Endothelial cell (in vitro differentiated cells): ENCODE measurements at regions not wholly inside any gene's neighbourhood (a gene's known extent, or its start where the extent isn't known, plus 50 kb on each side); places are given as distances from the start of the nearest gene placed in this dataset.

Source experiments
- DNase-seq: peaks from one replicate; pipeline ENCODE4 v3.0.0; 2021; ENCODE audit warnings: low spot score
- H3K27ac Mint-ChIP-seq: one replicate; pipeline ENCODE4 v1.8.0; 2021; ENCODE audit warnings: mixed read lengths, inconsistent platforms; ENCODE audit not compliant: unreplicated experiment
- H3K27me3 Mint-ChIP-seq: one replicate; pipeline ENCODE4 v1.8.0; 2021; ENCODE audit warnings: mild to moderate bottlenecking, moderate library complexity, mixed read lengths, inconsistent platforms; ENCODE audit not compliant: unreplicated experiment
- H3K36me3 Mint-ChIP-seq: one replicate; pipeline ENCODE4 v1.8.0; 2021; ENCODE audit warnings: mild to moderate bottlenecking, low read depth, mixed read lengths, inconsistent platforms; ENCODE audit not compliant: unreplicated experiment
- H3K4me1 Mint-ChIP-seq: one replicate; pipeline ENCODE4 v1.8.0; 2021; ENCODE audit warnings: mild to moderate bottlenecking, mixed read lengths, inconsistent platforms; ENCODE audit not compliant: unreplicated experiment
- H3K4me3 Mint-ChIP-seq: one replicate; pipeline ENCODE4 v1.8.0; 2021; ENCODE audit warnings: mild to moderate bottlenecking, mixed read lengths, inconsistent platforms; ENCODE audit not compliant: unreplicated experiment
- H3K9me3 Mint-ChIP-seq: one replicate; pipeline ENCODE4 v1.8.0; 2021; ENCODE audit warnings: mixed read lengths, inconsistent platforms; ENCODE audit not compliant: unreplicated experiment
- CTCF ChIP-seq: fragments of 200-600 bp; sonication (generic); IDR thresholded peaks from one replicate; pipeline ENCODE4 v1.5.0; 2021; ENCODE audit warnings: antibody characterized with exemption; ENCODE audit not compliant: unreplicated experiment

- DNase-seq = no peak
- no peak overlapping the region for H3K4me3 Mint-ChIP-seq
These were observed 595.7 kb upstream of the EPHA5 start for GRCh38 chr4:66266035-66266434.

GRCh38 chr4:66252291-66252690 is 582.0 kb upstream of the EPHA5 start:
- Mint-ChIP-seq H3K27ac (no peak overlapping the region), H3K4me1 (no peaks in the 10 kb centered on the region), H3K27me3 (no peaks in the 10 kb centered on the region), H3K4me3 (no peak overlapping the region), H3K36me3 (no peaks in the 10 kb centered on the region), H3K9me3 (no peaks in the 10 kb centered on the region)
- TF ChIP-seq CTCF = no peak
- DNase-seq = no peak

More at GRCh38 chr4:66266035-66266434, 595.7 kb upstream of the EPHA5 start:
- H3K27ac Mint-ChIP-seq = no peak overlapping the region
- H3K9me3 Mint-ChIP-seq = no peaks in the 10 kb centered on the region
- H3K27me3 Mint-ChIP-seq = no peaks in the 10 kb centered on the region
- no peak for TF ChIP-seq CTCF
- no peaks in the 10 kb centered on the region for H3K4me1 Mint-ChIP-seq
- no peaks in the 10 kb centered on the region for H3K36me3 Mint-ChIP-seq

- Mint-ChIP-seq H3K4me3 (no peak overlapping the region), H3K9me3 (no peaks in the 10 kb centered on the region), H3K4me1 (no peaks in the 10 kb centered on the region), H3K27ac (no peak overlapping the region), H3K27me3 (no peaks in the 10 kb centered on the region), H3K36me3 (no peaks in the 10 kb centered on the region)
- TF ChIP-seq CTCF = no peak
- no peak for DNase-seq
These were observed 576.4 kb upstream of the EPHA5 start for GRCh38 chr4:66246643-66247042.

- DNase-seq = no peak
- no peak for TF ChIP-seq CTCF
- H3K27ac Mint-ChIP-seq = no peak overlapping the region
- no peaks in the 10 kb centered on the region for H3K4me1 Mint-ChIP-seq
- no peaks in the 10 kb centered on the region for H3K36me3 Mint-ChIP-seq
- no peaks in the 10 kb centered on the region for H3K27me3 Mint-ChIP-seq
- no peak overlapping the region for H3K4me3 Mint-ChIP-seq
- no peaks in the 10 kb centered on the region for H3K9me3 Mint-ChIP-seq
These were observed 565.6 kb upstream of the EPHA5 start for GRCh38 chr4:66235876-66236275.

GRCh38 chr4:66229885-66230284 is 559.6 kb upstream of the EPHA5 start:
- H3K9me3 Mint-ChIP-seq = no peaks in the 10 kb centered on the region
- no peaks in the 10 kb centered on the region for H3K27me3 Mint-ChIP-seq
- H3K27ac Mint-ChIP-seq = no peak overlapping the region
- no peak for DNase-seq
- H3K4me1 Mint-ChIP-seq = no peaks in the 10 kb centered on the region
- TF ChIP-seq CTCF = no peak
- no peaks in the 10 kb centered on the region for H3K36me3 Mint-ChIP-seq
- no peak overlapping the region for H3K4me3 Mint-ChIP-seq
